ENCODE measurements at regions not wholly inside any gene's neighbourhood (a gene's known extent, or its start where the extent isn't known, plus 50 kb on each side); places are given as distances from the start of the nearest gene placed in this dataset.

DNA sequence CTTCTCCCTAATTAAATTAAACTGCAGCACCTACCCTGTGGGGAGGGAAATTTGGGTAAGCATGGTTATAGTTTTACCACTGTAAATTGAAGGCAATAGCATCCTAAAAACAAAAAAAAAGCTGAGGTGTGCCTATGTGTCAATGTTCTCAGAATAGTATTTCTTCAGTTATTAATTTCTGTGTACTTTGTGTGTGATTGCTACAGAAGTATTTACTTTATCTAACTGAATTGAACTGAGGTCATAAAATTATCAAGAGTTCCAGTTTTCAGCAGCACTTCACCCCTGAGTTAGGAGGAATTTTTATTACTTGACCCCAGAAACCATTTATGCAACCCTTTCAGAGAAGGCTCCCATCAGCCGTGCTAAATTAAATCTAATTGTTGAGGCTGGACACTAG is 333.6 kb upstream of the ALCAM start:
- Mint-ChIP-seq H3K36me3 (no peaks in the 10 kb centered on the region), H3K27ac (no peak overlapping the region), H3K9me3 (peaks cover 0 to 2% of the 10 kb centered on the region in 2 donors)
- ATAC-seq = no peak
- DNase-seq (ENCODE audit: low spot score in 2 of 2) = no peak

GRCh38 chr3:105039004-105039403 is 327.7 kb upstream of the ALCAM start:
- no peaks in the 10 kb centered on the region for H3K36me3 Mint-ChIP-seq
- no peak for DNase-seq (ENCODE audit: low spot score in 2 of 2)
- H3K9me3 Mint-ChIP-seq = no peaks in the 10 kb centered on the region
- H3K27ac Mint-ChIP-seq = no peak overlapping the region
- ATAC-seq = no peak

DNA sequence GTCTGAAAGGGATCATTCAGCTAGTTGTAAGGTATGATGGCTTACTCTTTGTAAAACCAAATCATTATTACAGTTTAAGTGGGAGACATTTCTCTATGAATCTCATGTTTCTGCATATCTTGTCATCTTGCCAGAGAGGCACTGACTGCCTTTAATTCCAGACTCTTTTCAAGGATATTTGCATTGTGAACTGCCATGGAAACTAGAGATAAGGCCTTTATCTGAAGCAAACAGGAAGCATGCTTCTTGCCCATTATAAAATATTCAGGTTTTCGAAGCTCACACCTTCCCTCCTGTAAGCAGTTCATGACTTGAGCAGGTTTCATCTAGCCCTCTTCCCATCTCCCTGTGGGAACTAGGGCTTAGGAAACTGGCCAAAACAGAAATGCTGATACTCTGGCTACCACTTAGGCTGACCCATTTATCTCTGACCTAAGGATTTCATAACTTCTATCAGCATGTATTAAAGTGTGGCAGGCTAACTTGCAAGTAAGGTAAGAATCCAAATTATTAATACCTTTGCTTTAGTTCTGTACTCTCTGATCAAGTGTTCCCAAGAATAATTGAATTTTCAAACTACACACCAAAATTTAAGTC is 326.6 kb upstream of the ALCAM start:
- DNase-seq (ENCODE audit: low spot score in 2 of 2) = no peak
- Mint-ChIP-seq H3K36me3 (no peaks in the 10 kb centered on the region), H3K27ac (no peak overlapping the region), H3K9me3 (no peaks in the 10 kb centered on the region)
- no peak for ATAC-seq

DNA sequence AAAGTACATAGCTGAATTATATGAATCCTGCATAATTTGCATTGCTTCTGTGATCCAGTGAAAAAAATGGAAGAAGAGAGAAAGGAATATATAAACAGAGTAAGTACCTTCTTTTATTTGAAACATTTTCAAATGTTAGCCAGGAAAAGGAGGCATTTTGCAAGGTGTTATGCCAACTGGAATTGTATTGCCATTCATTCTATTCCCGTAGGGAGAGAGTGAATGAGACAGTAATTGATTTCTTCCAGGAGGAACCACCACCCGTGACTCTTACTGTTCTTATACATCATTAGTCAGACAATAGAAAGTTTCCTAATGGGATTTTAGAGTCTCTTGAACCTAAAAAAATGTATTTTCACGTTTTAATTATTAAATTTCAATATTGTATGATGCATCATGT is 324.1 kb upstream of the ALCAM start:
- Mint-ChIP-seq H3K27ac (no peak overlapping the region), H3K9me3 (no peaks in the 10 kb centered on the region), H3K36me3 (no peaks in the 10 kb centered on the region)
- DNase-seq (ENCODE audit: low spot score in 2 of 2) = no peak
- no peak for ATAC-seq

DNA sequence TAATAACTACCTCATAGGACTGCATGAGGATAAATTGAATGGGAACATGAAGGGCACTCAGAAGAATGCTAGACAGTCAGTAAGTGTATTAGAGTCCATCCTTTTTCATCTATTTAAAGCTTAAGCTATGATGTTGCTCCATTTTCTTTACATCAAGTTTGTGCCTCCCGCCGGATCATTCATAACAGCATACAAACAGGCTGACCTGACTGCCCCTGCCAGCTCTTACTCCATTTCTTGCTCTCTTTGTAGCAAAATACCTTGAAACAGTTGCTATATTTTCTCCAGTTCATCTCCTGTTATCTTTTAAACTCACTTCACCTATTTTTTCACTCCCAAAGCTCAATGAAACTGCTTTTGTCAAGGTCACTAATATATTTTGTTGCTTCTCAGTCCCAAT is 315.6 kb upstream of the ALCAM start:
- Mint-ChIP-seq H3K27ac (no peak overlapping the region), H3K9me3 (no peaks in the 10 kb centered on the region), H3K36me3 (no peaks in the 10 kb centered on the region)
- no peak for ATAC-seq
- no peak for DNase-seq (ENCODE audit: low spot score in 2 of 2)

- Mint-ChIP-seq H3K36me3 (no peaks in the 10 kb centered on the region), H3K27ac (no peak overlapping the region), H3K9me3 (no peaks in the 10 kb centered on the region)
- DNase-seq (ENCODE audit: low spot score in 2 of 2) (no peak), ATAC-seq (no peak)
These were observed 314.7 kb upstream of the ALCAM start for GRCh38 chr3:105051972-105052371.

DNA sequence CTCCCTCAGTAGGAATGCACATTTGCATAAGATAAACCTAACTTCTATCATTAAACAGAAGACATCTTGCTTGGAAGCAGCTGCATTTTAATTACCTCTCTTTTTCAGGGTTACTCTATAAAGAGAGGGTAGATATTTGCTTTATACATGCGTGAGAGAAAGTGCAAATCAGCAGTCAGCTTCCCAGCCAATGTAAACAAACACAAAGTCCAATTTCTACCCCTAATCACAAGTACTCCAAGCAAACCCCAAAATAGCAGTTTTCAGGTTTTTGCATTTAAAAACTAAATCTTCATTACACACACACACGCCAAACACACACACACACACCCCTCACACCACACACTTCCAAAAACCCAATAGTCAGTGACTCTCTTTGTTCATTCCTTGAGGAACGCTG is 303.9 kb upstream of the ALCAM start:
- no peak for ATAC-seq
- no peak for DNase-seq (ENCODE audit: low spot score in 2 of 2)
- no peaks in the 10 kb centered on the region for H3K36me3 Mint-ChIP-seq
- H3K27ac Mint-ChIP-seq = no peak overlapping the region
- peaks cover 0 to 5% of the 10 kb centered on the region in 2 donors for H3K9me3 Mint-ChIP-seq

DNA sequence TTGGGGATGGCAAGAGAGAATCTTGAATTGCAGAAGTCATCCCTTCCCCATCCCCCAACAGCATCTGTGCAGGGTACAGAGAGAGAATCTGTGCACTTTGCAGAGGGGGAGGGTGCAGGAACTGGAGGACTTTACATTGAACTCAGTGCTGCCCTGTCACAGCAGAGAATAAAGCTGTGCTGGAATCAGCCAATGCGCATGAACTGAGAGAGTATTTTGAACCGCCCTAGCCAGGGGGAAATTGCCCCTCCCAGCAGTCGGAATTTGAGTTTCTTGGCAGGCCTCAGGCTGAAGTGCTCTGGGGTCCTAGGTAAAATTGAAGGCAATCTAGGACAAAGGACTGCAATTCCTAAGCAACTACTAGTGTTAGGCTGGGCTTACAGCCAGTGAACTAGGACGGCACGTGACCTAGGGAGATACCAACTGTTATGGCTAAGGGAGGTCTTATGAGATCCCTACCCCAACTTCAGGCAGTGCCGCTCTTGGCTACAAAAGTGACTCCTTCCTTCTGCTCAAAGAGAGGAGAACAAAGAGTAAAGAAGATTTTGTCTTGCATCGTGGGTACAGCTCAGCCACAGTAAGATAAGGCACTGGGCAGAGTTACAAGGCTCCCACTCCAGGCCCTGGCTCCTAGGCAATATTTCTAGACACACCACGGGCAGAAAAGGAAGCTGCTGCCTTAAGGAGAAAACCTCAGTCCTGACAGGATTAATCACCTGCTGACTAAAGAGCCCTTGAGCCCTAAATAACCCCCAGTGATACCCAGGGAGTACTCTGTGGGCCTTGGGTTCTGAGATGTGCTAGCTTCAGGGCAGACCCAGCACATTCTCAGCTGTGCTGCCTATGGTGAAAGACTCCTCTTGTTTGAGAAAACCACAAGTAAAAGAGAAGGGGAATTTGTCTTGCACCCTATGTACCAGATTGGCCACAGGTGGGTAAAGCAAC is 300.5 kb upstream of the ALCAM start:
- H3K36me3 Mint-ChIP-seq = no peaks in the 10 kb centered on the region

GRCh38 chr3:105067361-105067760 is 299.3 kb upstream of the ALCAM start:
- H3K27ac Mint-ChIP-seq = no peak overlapping the region
- ATAC-seq (no peak), DNase-seq (ENCODE audit: low spot score in 2 of 2) (no peak)
- peaks cover 4 to 6% of the 10 kb centered on the region in 2 donors for H3K9me3 Mint-ChIP-seq
- no peaks in the 10 kb centered on the region for H3K36me3 Mint-ChIP-seq

More for the DNA sequence above, 300.5 kb upstream of the ALCAM start:
- H3K27ac Mint-ChIP-seq = no peak overlapping the region
- peaks cover 4 to 6% of the 10 kb centered on the region in 2 donors for H3K9me3 Mint-ChIP-seq
- DNase-seq (ENCODE audit: low spot score in 2 of 2) = no peak
- ATAC-seq = no peak

DNA sequence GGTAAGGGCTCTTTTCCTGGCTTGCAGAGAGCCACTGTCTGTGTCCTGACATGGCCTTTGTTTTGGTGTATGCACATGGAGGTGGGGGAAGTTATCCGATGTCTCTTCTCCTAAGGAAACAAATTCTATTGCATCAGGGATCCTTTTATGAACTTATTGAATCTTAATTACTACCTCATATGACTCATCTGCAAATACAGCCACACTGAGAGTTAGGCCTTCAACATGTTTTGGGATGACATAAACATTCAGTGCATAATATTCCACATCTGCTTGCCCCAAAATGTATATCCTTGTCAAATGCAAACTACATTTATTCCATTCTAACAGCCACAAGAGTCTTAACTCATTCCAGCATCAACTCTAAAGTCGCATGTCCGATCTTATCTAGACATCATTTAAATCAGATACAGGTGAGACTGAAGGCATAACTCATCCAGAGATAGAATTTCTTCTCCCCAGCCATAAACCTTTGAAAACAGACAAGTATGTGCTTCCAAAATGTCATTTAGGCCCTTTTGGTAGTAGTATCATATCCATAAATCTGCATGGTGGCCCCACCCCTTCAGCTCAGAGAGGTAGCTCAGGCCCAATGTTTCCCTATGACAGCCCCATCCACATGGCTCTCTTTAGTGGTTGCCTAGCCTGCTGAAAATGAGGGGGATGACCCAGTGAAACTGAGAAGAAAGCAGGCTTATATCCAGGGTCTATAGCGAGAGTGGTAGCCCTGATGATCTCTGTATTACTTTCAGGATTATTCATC is 289.5 kb upstream of the ALCAM start:
- Mint-ChIP-seq H3K9me3 (peaks cover 0 to 4% of the 10 kb centered on the region in 2 donors), H3K27ac (no peak overlapping the region), H3K36me3 (no peaks in the 10 kb centered on the region)
- no peak for DNase-seq (ENCODE audit: low spot score in 2 of 2)
- ATAC-seq = no peak

GRCh38 chr3:105083945-105084344 is 282.8 kb upstream of the ALCAM start:
- no peak for DNase-seq (ENCODE audit: low spot score in 2 of 2)

GRCh38 chr3:105085506-105085905 is 281.2 kb upstream of the ALCAM start:
- DNase-seq (ENCODE audit: low spot score in 2 of 2) = no peak
- Mint-ChIP-seq H3K27ac (no peak overlapping the region), H3K36me3 (no peaks in the 10 kb centered on the region), H3K9me3 (no peaks in the 10 kb centered on the region)
- ATAC-seq = no peak

More at GRCh38 chr3:105083945-105084344, 282.8 kb upstream of the ALCAM start:
- Mint-ChIP-seq H3K36me3 (no peaks in the 10 kb centered on the region), H3K27ac (no peak overlapping the region), H3K9me3 (no peaks in the 10 kb centered on the region)
- no peak for ATAC-seq

GRCh38 chr3:105093371-105094252 is 273.1 kb upstream of the ALCAM start:
- DNase-seq (ENCODE audit: low spot score in 2 of 2) = no peak
- Mint-ChIP-seq H3K9me3 (peaks cover 0 to 9% of the 10 kb centered on the region in 2 donors), H3K36me3 (no peaks in the 10 kb centered on the region), H3K27ac (no peak overlapping the region)
- no peak for ATAC-seq

DNA sequence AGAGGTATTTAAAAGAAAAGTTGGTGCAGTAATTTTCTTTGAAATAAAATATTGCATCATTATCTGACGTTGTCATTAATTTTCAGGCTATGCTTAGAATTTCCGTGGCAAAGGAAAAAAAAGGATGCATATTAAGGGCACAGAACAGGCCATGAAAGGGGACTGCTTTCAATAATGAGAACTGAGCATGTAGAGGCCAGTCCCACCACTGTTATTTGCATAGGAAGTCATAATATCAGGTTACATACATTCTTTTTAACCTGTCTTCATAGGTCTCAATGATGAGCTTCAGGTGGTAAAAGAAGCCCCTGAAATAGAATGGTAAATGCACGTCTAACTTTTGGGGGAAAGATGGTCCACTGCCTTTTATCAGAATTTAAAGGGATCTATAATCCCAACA is 272.1 kb upstream of the ALCAM start:
- ATAC-seq = no peak
- Mint-ChIP-seq H3K36me3 (no peaks in the 10 kb centered on the region), H3K9me3 (peaks cover 0 to 9% of the 10 kb centered on the region in 2 donors), H3K27ac (no peak overlapping the region)
- DNase-seq (ENCODE audit: low spot score in 2 of 2) = no peak

- Mint-ChIP-seq H3K9me3 (peaks cover 0 to 9% of the 10 kb centered on the region in 2 donors), H3K36me3 (no peaks in the 10 kb centered on the region), H3K27ac (no peak overlapping the region)
- ATAC-seq (no peak), DNase-seq (ENCODE audit: low spot score in 2 of 2) (no peak)
These were observed 270.6 kb upstream of the ALCAM start for GRCh38 chr3:105096071-105096470.

DNA sequence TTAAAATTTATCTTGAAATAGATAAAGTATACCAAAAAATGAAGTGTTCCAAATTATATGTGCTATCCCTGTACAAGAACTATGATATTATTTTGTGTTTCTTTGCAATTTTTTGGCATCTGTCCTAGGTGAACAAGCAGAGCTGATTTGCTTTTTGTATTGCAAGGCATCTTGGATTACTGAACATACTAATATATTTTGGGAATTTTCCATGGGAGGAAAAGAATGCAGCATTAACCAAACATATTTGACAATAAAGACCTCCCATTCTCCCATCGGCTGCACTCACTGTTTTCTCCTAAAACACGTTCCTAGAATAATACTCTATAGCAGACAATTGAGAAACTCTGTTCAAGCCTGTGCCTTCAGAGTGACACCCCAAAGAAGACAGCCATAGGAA is 265.1 kb upstream of the ALCAM start:
- H3K36me3 Mint-ChIP-seq = no peaks in the 10 kb centered on the region
- no peaks in the 10 kb centered on the region for H3K9me3 Mint-ChIP-seq
- H3K27ac Mint-ChIP-seq = no peak overlapping the region
- DNase-seq (ENCODE audit: low spot score in 2 of 2) (no peak), ATAC-seq (no peak)

All from activated naive CD4-positive, alpha-beta T cell treated with anti-CD3 and anti-CD28 coated beads, Interleukin-2, amount 50 U/mL, for 72 hours (primary cell).